ENCODE measurements at regions not wholly inside any gene's neighbourhood (a gene's known extent, or its start where the extent isn't known, plus 50 kb on each side); places are given as distances from the start of the nearest gene placed in this dataset.

- H3K4me2 ChIP-seq (ENCODE audit: insufficient read depth, low read length) = no peak overlapping the region
- ChIA-PET CTCF (ENCODE audit: low intra/inter-chr PET ratio) (no interaction called here), POLR2A (no interaction called here)
- in situ Hi-C loops (cut with MboI) (no loop called here), intact Hi-C loops (cut with micrococcal nuclease) (no loop called here)
- no peak for FAIRE-seq
- no peak overlapping the region for H3K9ac ChIP-seq (ENCODE audit: insufficient read depth in 1 of 2, low read depth in 2 of 2, low read length in 2 of 2)
- H3K9me1 ChIP-seq (ENCODE audit: control insufficient read depth, insufficient read depth, low read length) = no peaks in the 10 kb centered on the region
- 0% methylated on average over 1 of the region's 1 CpG for WGBS (ENCODE audit: insufficient coverage, low coverage, missing lambda C conversion rate)
- H3K36me3 ChIP-seq (ENCODE audit: control insufficient read depth, insufficient read depth, low read length) = no peaks in the 10 kb centered on the region
- no peak overlapping the region for H3K27ac ChIP-seq (ENCODE audit: extremely low read depth, low read depth, low read length)
- no peak overlapping the region for H2AFZ ChIP-seq (ENCODE audit: low read depth, low read length)
- H3K27me3 ChIP-seq (ENCODE audit: control insufficient read depth in 2 of 2, insufficient read depth in 2 of 2, low read length in 2 of 2) = no peaks in the 10 kb centered on the region
- no peaks in the 10 kb centered on the region for H3K4me1 ChIP-seq (replicated peaks in 1 of 2; ENCODE audit: control insufficient read depth in 2 of 2, insufficient read depth in 2 of 2, low read length in 2 of 2)
- no peak overlapping the region for H3K4me3 ChIP-seq
- TF ChIP-seq ZNF212 (CRISPR knock-in tag; IDR thresholded peaks at IDR 0.05) = no peak
- TF ChIP-seq EWSR1 (IDR thresholded peaks at IDR 0.05; ENCODE audit: borderline replicate concordance, low read depth, partially characterized antibody) = no peak
- no peak for TF ChIP-seq SMARCC2 (IDR thresholded peaks at IDR 0.05; ENCODE audit: low read depth)
- TF ChIP-seq, protein P1, sequence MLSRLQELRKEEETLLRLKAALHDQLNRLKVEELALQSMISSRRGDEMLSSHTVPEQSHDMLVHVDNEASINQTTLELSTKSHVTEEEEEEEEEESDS (CRISPR knock-in tag; IDR thresholded peaks at IDR 0.05) = no peak
- no peak for TF ChIP-seq SAFB2 (IDR thresholded peaks at IDR 0.05; ENCODE audit: borderline replicate concordance, low read depth, low read length, severe bottlenecking)
- no peak for TF ChIP-seq SMARCA5 (IDR thresholded peaks at IDR 0.05)
- no peak for TF ChIP-seq DNMT1 (IDR thresholded peaks at IDR 0.05)
- TF ChIP-seq ZNF175 (CRISPR knock-in tag; IDR thresholded peaks at IDR 0.05; ENCODE audit: low read depth) = no peak
- TF ChIP-seq SRSF7 (optimal IDR thresholded peaks at IDR 0.05; ENCODE audit: low read depth, low read length) = no peak
- TF ChIP-seq GATA2 (CRISPR knock-in tag; IDR thresholded peaks at IDR 0.05) = no peak
- TF ChIP-seq SNRNP70 (optimal IDR thresholded peaks at IDR 0.05; ENCODE audit: low read depth, low read length) = no peak
- no peak for TF ChIP-seq BCL6 (CRISPR knock-in tag; IDR thresholded peaks at IDR 0.05)
- no peak for TF ChIP-seq CTCFL (IDR thresholded peaks at IDR 0.05; ENCODE audit: borderline replicate concordance, insufficient read depth, low read depth, low read length, poor library complexity, severe bottlenecking)
- no peak for TF ChIP-seq RBFOX2 (IDR thresholded peaks at IDR 0.05; ENCODE audit: low read depth, low read length)
- no peak for TF ChIP-seq FIP1L1 (IDR thresholded peaks at IDR 0.05; ENCODE audit: low read depth, low read length, poor library complexity, severe bottlenecking)
- no peak for TF ChIP-seq RBM25 (IDR thresholded peaks at IDR 0.05; ENCODE audit: low read depth, low read length, severe bottlenecking)
- TF ChIP-seq TAL1 (IDR thresholded peaks at IDR 0.05) = no peak
- H3K9me3 ChIP-seq (replicated peaks; ENCODE audit: control insufficient read depth, insufficient read depth, low read depth, low read length) = no peaks in the 10 kb centered on the region
- BruUV-seq (replicated peaks) = no TSS peak
- no peak for ATAC-seq
- H3K79me2 ChIP-seq (ENCODE audit: control insufficient read depth, insufficient read depth, low read length) = no peaks in the 10 kb centered on the region
- no peak for DNase-seq (ENCODE audit: extremely low read depth in 1 of 4, low spot score in 3 of 4)
- no peaks in the 10 kb centered on the region for H4K20me1 ChIP-seq (replicated peaks; ENCODE audit: control insufficient read depth, insufficient read depth, low read length)
Observed at GRCh38 chr9:80197661-80198060, 625.9 kb downstream of the TLE4 start.
